Left hindlimb (tissue), 1 donor: ENCODE measurements at regions not wholly inside any gene's neighbourhood (a gene's known extent, or its start where the extent isn't known, plus 50 kb on each side); places are given as distances from the start of the nearest gene placed in this dataset.

Experiments used
- DNase-seq: peaks from one replicate; pipeline ENCODE4 v3.0.0-alpha.2; 2018

DNA sequence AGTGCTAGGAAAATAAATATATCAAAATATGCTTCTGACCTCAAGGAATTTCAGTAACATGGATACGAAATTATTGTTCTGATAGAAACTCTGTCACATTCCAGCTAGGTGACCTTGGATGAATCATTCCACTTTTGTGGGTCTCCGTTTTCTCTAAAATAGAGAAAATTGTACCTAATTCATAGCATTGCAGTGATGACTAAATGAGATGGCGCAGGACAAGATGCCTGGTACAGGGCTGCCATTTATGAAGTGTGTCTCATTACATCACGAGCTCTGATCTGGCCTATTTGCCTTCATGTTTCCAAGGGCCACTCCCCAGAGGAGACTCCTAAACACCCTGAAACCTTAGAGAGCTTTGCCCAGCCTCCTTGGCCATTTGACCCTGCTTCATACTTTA lies 480.0 kb upstream of the USP24 start:
- DNase-seq: no peak

DNA sequence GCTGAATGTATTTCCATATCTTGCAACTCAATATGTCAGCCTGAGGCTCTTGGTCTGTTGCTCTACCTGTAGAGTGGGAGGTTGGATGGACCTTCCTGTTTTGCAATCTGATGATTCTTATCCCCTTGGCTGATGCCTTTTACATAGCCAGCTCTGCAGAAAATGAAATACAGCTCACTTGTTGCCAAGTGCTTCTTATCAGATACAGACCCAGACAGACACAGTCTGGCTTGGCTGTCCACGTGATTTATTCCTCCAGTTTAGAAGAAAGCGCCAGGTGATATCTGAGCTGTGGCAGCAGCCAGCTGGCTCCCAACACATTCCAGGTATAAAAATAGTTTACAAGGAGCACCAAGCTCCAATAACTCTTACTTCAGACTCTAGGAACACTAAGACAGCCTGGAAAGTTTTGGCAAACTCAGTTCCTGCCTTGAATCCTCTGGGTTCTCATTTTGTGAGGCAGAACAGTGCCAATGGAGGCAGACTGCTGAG lies 479.2 kb upstream of the USP24 start:
- DNase-seq: no peak

DNA sequence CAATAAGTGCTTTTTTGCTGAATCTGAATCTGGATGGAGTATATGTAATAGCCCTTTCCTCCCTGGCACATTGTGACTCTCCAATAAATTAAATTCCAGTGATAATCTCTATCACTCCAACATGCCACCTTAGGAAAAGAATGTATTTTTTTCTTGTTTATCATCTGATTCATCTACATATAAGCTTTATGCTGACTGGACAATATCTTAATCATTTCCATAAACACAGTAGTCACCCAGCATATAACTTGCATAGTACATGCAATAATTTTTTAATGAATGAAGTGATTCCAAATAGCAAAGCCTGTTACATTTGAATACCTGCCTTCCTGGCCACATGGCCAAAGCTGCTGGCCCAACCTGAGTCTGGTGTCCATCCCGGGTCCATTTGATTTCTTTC lies 477.6 kb upstream of the USP24 start:
- no peak for DNase-seq

DNA sequence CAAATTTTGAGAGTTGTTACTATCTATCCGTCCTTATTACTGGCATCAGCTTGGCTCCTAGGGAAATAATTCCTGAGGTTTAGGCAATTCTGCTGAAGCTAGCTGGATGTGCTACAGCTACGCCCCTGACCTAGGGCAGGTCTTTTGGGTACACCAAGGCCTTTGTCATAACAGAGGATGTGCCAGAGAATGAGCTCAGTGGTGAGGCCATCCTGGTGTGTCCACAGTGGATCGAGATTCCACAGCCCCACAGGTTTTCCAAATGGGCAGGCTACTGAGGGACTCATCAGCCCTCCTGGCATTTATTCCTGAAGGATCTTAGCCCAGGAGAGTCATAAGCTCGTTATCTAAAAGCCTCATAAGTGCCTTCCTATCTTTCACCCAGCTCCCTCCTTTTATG lies 475.2 kb upstream of the USP24 start:
- DNase-seq: no peak

DNA sequence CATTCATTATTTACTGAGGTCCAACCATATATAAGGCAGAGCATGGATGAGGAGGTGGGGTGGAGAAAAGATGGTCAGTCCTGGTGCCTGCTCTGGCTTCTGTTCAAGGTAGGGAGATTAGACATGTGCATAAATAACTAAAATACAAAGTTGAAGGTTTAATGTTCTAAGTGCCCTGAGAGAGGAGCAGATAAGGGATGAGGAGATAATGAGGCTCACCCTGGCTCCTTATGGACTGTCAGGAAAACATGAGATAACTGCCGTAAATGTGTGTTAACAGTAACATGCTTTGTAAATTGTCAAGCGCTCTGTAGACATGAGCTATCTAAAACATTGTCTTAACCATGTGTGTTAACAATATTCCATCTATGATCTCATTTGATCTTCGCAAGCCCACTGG lies 474.6 kb upstream of the USP24 start:
- no peak for DNase-seq

DNA sequence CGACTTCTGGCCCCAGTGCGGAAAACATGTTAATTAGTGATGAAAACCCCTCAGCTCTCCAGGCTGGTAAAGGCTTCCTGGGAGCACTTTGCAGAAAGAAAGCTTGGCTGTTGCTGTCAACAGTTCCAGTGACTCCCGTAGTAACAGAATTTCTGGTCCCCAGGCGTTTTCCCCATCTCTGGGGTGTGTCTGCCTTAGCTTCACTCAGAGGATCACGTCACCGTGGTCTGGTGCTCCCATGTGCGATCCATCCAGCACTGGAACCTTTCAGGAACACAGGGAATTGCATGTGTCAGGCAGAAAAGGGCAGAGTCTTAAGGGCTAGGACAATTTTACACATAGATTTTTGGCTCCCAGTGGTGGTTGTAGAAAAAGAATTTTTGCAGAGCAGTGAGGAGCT lies 470.4 kb upstream of the USP24 start:
- peak; percentile 32 for DNase-seq

DNA sequence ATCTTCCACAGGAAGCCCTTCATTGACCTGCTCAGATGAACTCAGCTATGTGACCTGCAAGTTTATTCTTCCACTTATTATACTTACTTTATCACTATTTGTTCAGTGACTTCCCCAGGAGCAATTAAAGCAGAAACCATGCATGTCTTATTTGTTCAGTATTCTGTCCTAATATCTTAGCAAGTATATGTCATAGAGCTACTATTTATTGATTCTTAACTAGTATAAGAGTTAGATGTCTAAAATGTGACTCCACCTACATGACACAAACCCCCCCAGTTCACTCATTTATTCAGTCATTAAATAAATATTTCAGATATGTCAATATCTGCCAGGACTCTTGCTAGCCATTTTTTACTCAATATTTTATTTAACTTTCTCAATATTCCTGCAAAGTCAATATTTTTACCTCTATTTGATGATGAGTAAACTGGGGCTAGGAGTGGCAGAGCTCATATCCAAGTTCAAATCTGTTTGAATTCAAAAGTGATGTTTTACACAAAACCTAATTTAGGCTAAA lies 469.0 kb upstream of the USP24 start:
- no peak for DNase-seq

DNA sequence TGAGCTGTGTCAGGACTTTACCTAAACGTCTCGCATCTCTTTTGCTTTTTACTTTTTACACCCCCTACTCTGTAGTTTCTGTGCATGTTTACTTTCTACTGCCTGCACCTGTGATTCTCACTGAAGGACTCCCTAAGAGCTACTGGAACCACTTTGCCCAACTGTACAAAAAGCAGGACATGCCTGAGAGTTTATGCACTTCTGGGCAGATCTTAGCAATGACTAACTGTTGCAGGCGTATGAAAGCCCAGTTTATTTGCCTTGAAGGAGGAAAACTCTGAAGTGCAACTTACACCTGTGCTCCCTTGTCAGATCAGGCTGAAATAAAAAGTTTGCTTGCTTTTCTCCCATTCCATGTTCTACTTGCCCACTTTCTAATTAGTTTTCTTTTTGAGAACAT lies 467.0 kb upstream of the USP24 start:
- DNase-seq: no peak

DNA sequence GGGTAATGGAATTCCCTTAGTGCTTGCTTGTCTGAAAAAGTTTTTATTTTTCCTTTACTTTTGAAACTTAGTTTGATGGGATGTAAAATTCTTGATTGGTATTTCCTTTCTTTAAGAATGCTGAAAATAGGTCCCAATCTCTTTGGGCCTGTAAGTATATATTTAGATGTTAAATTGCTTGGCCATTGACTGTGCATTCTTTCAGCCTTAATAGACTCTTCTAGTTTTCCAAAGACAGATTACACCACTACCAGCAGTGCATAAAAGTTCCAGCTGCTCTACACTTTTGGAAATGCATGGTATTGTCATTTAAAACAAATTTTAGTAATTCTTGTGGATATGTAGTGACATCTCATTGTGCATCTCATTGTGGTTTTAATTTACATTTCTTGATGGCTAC lies 464.8 kb upstream of the USP24 start:
- no peak for DNase-seq

DNA sequence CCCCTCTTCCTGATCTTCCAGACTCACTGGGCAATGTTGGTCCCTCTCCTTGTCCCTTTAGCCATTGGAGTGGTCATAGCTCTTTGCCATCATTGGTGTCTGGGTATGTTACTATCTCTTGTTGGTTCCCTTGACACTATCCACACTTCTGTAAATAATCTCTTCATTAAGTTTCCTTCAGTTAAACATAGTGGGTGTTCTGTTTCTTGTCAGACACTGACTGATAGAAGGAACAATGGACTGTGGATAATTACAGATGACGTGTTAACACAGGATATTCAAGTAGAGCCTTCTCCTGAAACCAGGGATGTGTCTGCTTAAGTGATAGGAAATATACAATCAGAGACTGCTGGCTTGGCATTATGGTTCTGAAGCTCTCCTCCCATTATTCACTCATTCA lies 458.3 kb upstream of the USP24 start:
- no peak for DNase-seq

DNA sequence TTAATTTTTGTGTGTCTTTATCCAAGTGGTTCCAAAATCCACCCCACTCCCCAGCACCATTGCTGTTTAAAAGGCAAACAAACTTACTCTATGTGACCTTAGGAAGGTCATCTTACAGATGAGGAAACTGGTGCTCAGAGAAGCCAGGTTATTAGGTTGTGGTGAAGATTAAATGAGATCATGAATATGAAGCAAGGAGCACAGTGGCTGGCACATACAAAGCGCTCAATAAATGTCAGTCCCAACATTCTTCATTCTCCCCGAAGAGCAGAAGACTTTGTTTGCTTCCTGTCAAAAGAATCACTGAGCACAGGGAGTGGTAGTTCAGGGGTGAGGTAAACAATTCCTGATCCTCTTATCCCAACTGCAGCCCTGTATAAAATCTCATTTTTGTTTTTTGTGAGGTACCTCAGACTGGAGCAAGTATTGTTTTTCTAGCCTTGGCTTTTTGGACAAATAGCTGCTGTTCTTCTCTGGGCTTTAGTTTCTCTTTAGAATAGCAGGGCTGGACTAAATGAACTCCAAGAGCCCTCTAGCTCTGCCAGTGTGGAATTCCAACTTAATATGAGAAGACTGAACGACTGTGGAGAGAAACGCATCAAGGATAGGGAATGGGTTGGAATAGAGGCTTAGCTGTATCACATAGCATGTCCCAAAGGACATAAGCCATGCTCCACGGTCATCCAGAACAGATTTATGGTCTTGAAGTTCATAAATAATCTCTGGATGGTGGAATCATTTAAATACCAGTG lies 455.3 kb upstream of the USP24 start:
- DNase-seq: no peak

DNA sequence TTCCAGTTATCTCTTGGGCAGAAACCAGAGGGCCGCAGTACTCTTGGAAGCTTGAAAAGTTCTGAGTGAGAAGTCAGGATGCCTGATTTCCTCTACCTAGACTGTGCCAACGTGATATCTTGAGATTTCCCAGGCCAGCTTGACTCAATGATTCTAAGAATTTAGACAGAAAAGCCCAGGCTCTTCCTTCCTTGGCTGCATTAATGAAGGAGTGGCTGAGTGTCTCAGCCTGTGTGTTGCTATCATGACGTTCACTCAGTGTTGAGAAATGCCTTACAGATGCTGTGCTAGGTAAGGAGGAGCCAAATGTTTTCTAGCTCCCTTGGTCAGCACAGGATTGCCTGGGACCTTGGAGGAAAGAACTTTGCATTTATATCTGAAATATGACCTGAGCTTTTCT lies 454.1 kb upstream of the USP24 start:
- DNase-seq: no peak

DNA sequence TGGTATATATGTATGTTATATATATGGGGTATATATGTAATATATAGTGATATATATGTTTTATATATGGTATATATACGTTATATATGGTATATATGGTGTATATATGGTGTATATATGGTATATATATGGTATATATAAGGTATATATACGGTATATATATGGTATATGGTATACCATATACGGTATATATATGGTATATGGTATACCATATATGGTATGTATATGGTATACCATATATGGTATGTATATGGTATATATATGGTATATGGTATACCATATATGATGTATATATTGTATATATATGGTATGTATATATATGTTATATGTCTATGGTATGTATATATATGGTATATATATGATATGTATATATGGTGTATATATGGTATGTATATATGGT lies 447.7 kb upstream of the USP24 start:
- no peak for DNase-seq

DNA sequence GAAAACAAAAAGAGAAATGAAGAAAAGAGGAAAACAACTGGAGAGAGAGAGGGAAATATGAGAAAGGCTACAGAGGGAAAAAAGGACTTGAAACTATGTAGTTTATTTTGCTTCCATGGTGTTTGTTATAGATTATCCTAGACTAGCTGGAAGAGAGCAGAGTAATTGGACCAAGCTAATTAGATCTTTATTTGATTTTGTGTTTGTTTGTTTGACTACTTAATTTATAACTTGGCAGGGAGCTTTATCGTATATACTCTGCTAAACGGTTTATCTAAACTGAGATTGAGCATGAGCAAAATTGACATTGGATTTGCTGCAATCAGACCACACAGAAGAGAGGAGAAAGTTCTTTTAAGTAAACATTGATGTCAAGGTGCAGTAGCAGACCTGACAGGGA lies 443.8 kb upstream of the USP24 start:
- DNase-seq: no peak

DNA sequence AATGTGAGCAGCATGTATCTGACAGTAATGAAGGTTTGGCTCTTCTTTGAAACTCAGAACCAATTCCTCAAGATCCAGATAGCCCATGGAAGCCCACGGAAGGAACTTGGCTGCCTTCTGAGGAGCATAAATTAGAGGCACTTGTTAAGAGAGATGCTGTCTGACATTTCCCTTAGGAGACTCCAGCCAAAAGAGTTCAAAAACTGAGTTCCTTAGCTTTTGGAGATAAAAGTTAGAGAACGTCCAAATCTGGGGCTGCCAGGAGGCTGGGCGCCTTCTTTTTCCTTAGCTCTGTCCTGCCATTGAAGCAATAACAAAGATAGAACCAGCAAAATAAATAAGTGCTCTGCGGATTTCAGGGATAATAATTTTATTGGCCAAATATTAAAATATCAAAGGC lies 439.6 kb upstream of the USP24 start:
- no peak for DNase-seq

DNA sequence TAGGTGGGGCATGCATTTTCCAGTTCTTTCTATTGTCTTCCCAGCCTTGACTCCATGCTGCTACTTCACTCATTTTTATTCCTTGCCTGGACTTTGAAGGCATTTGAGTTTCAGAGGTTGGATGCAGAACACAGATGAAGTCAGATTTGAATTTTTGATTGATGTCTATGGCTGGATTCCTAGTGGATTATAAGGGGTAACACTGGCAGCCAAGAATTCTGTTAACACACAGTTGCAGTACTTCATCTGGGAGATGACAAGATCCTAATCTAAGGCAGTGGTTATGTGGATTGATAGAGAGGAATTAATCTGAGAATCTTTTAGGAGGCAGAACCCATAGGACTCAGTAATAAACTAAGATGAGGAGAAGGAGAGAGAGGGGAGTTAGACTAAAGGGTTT lies 439.0 kb upstream of the USP24 start:
- DNase-seq: no peak

DNA sequence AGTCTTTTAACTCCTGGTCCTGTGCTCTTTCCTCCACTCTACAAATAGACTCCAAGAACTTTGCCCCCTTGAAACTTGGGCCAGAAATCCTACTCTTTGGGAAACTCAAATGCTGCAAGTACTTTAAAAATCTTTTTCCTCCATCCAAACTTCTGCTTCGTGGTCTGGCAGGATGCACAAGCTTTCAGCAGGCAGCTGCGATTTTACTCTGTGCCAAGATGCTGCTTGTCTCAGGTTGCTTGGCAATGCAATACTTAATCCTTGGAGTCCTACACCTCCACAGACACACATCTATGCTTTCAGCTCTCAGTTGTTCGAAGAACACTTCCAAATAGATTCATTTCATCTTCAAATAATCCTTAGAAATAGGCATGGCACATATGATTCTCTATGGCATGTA lies 435.3 kb upstream of the USP24 start:
- peak; percentile 69 for DNase-seq

DNA sequence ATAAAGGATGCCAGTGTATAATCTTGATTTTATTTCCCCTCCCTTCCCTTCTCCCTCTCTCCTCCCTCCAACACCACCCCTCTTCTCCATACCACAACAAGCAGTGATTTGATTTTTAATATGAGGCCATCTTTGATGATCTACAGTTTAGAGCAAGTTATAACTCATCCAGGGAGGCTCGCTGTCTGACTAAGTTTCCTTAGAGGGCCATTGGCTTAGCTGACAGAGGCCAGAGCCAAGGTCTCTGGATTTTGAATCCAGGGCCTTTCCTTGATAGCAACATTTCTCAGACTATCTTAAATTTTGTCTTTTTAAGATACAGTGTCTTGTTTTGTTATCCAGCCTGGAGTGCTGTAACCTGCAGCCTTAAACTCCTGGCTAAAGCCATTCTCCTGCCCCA lies 431.0 kb upstream of the USP24 start:
- no peak for DNase-seq

DNA sequence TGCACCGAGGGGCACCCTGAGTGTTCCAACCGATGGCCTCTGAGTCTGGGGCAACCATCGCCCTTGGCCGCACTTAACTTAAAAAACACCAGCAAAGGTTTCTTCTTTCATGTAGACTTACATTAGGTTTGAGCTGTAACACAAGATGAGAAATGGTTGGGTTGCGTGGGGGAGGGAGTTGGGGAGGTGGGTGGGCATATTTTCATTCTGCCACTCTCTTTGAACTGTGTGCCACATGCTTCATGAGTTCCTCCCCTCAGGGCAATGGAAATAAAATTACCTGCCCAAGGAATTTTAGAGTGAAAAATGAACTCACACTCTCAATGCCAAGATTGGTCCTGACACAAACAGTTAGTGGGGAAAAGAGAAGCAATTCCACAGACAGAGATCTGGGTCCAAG lies 430.1 kb upstream of the USP24 start:
- no peak for DNase-seq

DNA sequence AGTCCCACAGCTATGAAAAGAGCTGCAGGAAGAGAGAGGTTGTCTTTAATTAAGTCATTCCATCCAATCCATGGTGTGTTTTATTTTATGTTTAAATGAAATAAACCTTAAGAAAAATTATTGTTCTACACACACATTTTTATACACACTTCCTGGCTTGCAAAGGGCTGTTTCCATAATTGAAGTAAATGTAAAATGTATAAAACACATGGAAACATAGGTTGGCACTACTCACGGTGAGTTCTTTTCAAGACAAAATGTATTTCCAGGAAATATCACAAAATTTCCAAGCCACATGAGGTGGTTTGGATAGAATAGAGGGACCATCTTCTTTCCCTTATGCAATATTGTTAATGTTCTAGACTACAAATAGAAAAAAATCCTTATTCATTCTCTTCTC lies 426.8 kb upstream of the USP24 start:
- no peak for DNase-seq

DNA sequence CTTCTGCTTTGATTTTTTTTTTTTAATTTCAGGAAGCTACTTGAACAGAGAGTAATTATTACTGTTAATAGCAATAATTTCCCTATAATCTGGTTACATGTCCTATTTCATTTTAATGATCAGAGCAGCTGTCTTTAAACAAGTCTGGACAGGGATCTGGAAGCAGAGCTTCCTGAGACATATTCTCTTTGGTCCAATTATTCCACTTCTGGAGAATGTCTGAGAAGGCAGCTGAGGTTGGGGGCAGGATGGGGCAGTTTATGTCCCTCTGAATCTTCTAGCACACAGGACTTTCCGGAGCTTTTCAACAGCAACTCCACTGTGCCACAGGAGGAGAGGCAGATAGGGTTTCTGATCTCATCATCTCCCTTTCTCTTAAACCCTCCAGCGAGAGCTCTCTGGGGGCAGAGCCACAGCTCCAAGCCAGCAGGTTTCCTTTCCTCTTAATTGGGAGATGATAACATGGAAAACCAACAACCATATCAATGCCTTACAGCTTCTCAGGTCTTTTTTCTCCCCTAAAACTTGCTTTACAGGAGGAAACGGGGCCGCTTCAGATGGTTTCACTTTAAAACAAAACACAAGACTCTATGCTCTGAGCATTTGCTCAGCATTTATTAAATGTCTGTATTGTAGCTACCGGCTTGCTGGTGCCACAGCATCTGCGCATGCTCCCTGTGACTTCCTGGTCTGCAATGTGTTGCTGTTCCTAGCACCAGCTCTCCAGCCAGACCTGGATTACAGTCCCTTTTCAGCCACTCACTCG lies 425.7 kb upstream of the USP24 start:
- DNase-seq: peak; percentile 70

DNA sequence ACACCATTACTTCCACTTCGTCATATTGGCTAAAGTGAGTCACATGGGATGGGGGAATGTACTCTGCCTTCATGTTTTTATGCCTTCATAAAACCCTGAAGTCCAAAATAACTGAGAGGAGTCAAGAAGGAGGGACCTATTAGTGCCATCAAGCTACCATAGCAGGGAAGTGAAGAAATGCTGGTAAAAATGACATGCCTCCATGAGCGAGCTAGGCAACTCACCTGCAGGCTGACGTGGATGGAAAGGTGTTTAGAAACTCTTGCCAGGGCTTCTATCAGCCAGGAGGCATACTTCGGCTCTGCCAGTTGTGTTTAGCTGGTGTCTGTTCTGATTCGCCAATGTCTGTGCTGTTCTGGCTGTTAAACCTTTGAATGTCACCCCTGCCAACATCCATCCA lies 424.4 kb upstream of the USP24 start:
- DNase-seq: no peak

DNA sequence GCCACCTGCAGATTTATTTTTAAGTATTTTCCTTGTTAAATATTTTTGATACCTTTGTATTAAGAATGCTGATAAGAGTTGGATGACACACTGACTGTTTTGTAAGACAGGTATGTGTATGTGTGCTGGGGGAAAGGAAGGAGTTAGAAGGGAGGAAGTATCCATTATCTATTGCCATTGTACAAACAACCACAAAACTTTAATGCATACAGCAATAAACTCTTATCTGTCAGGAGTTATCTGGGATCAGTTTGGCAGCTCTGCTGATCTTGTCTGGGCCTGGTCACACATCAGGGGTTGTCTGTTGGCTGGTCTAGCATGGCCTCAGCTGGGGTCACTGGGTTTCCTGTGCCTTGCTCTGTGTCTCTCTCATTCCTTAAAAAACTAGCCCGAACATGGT lies 423.9 kb upstream of the USP24 start:
- no peak for DNase-seq

DNA sequence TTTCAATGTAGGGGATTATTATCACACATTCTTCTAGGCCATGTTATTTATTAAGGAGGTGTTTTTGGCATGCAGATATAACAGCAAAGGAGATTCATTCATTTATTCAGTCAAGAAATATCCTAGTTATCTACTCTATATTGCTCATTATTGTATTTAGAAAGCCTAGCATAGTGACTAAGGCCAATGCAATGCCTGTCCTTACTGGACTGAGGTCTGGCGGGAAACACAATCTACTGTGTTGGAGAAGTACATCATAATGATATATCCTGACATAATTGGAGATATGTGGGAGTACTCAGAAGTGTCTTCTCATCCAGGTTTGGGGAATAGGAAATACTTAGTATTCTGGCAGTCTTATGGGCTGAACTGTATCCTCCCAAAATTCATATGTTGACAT lies 421.5 kb upstream of the USP24 start:
- DNase-seq: no peak
